Hepatocyte (in vitro differentiated cells): ENCODE measurements at regions not wholly inside any gene's neighbourhood (a gene's known extent, or its start where the extent isn't known, plus 50 kb on each side); places are given as distances from the start of the nearest gene placed in this dataset.

Source experiments
- DNase-seq: peaks from one replicate; pipeline ENCODE4 v3.0.0-alpha.2; 2016; ENCODE audit warnings: low spot score
- H2AFZ ChIP-seq: fragments of 200-600 bp; sonication (generic); 2 replicates; pipeline ENCODE4 v1.6.0; 2016; ENCODE audit warnings: antibody characterized with exemption, mild to moderate bottlenecking
- H3K27ac ChIP-seq: fragments of 200-600 bp; sonication (generic); 2 replicates; pipeline ENCODE4 v1.5.1; 2016; ENCODE audit warnings: mild to moderate bottlenecking
- H3K27me3 ChIP-seq: fragments of 200-600 bp; sonication (generic); 2 replicates; pipeline ENCODE4 v1.6.1; 2016
- H3K36me3 ChIP-seq: fragments of 200-600 bp; sonication (generic); replicated peaks from 2 replicates; pipeline ENCODE4 v1.5.1; 2016; ENCODE audit warnings: low read depth; ENCODE audit not compliant: insufficient read depth
- H3K4me1 ChIP-seq: fragments of 200-600 bp; sonication (generic); 2 replicates; pipeline ENCODE4 v1.5.1; 2016; ENCODE audit warnings: mild to moderate bottlenecking, moderate library complexity; ENCODE audit not compliant: insufficient read depth
- H3K4me2 ChIP-seq: fragments of 200-600 bp; sonication (generic); 2 replicates; pipeline ENCODE4 v1.6.0; 2016
- H3K4me3 ChIP-seq: fragments of 200-600 bp; sonication (generic); 2 replicates; pipeline ENCODE4 v1.5.1; 2016; ENCODE audit warnings: mild to moderate bottlenecking
- H3K79me2 ChIP-seq: fragments of 200-600 bp; sonication (generic); 2 replicates; pipeline ENCODE4 v1.6.0; 2017; ENCODE audit warnings: mild to moderate bottlenecking
- H3K9me2 ChIP-seq: fragments of 200-600 bp; sonication (generic); replicated peaks from 2 replicates; pipeline ENCODE4 v1.6.0; 2017; ENCODE audit warnings: mild to moderate bottlenecking; ENCODE audit not compliant: insufficient read depth
- H3K9me3 ChIP-seq: fragments of 200-600 bp; sonication (generic); 2 replicates; pipeline ENCODE4 v1.5.1; 2016; ENCODE audit warnings: low read depth, mild to moderate bottlenecking
- H4K20me1 ChIP-seq: fragments of 200-600 bp; sonication (generic); 2 replicates; pipeline ENCODE4 v1.6.0; 2016; ENCODE audit warnings: mild to moderate bottlenecking; ENCODE audit not compliant: insufficient read depth, poor library complexity, severe bottlenecking
- EZH2 ChIP-seq: fragments of 200-600 bp; sonication (generic); IDR thresholded peaks from 2 replicates; pipeline ENCODE4 v1.6.1; 2016; ENCODE audit warnings: antibody characterized with exemption, mild to moderate bottlenecking, borderline replicate concordance
- EZH2phosphoT487 ChIP-seq: fragments of 200-600 bp; sonication (generic); IDR thresholded peaks from one replicate; pipeline ENCODE4 v1.6.1; 2018; ENCODE audit warnings: antibody characterized with exemption, mild to moderate bottlenecking, low read depth, moderate library complexity; ENCODE audit not compliant: unreplicated experiment, severe bottlenecking
- WGBS: methylation state at CpG from one replicate; pipeline ENCODE4 v1.1.6; 2016; ENCODE audit warnings: low lambda C conversion rate; ENCODE audit errors: missing lambda C conversion rate; 5-methylcytosine and 5-hydroxymethylcytosine counted together
- TF ChIP-seq, protein P1 (sequence below): fragments of 200-600 bp; sonication (generic); IDR thresholded peaks from 2 replicates; pipeline ENCODE4 v1.5.1; 2016; ENCODE audit warnings: antibody characterized with exemption, mild to moderate bottlenecking; ENCODE audit not compliant: poor library complexity

DNA sequence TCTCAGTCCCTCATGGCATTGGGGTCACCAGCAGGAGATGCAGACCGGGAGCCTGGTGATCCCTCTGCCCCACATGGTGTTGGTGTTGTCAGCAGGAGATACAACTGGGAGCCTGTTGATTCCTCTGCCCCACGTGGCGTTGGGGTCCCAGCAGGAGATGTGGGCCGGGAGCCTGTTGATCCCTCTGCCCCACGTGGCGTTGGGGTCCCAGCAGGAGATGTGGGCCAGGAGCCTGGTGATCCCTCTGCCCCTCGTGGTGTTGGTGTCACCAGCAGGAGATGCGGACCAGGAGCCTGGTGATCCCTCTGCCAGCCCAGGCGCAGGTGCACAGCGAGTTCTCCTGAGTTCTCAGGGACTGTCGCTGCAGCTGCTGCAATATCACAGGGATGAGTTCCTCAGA lies 229.6 kb upstream of the C1orf174 start:
- H3K9me3 ChIP-seq, result no peaks in the 10 kb centered on the region
- no peak for TF ChIP-seq EZH2
- TF ChIP-seq, protein P1, sequence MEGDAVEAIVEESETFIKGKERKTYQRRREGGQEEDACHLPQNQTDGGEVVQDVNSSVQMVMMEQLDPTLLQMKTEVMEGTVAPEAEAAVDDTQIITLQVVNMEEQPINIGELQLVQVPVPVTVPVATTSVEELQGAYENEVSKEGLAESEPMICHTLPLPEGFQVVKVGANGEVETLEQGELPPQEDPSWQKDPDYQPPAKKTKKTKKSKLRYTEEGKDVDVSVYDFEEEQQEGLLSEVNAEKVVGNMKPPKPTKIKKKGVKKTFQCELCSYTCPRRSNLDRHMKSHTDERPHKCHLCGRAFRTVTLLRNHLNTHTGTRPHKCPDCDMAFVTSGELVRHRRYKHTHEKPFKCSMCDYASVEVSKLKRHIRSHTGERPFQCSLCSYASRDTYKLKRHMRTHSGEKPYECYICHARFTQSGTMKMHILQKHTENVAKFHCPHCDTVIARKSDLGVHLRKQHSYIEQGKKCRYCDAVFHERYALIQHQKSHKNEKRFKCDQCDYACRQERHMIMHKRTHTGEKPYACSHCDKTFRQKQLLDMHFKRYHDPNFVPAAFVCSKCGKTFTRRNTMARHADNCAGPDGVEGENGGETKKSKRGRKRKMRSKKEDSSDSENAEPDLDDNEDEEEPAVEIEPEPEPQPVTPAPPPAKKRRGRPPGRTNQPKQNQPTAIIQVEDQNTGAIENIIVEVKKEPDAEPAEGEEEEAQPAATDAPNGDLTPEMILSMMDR, result no peak
- no peak for TF ChIP-seq EZH2phosphoT487
- H3K4me2 ChIP-seq, result no peak overlapping the region
- no peak overlapping the region for H3K27ac ChIP-seq
- no peaks in the 10 kb centered on the region for H3K4me1 ChIP-seq
- no peak overlapping the region for H3K4me3 ChIP-seq
- no peaks in the 10 kb centered on the region for H3K9me2 ChIP-seq
- no peak overlapping the region for H2AFZ ChIP-seq
- DNase-seq, result no peak
- no peaks in the 10 kb centered on the region for H3K79me2 ChIP-seq
- WGBS, result 80% methylated on average over 11 of the region's 11 CpGs
- no peaks in the 10 kb centered on the region for H4K20me1 ChIP-seq
- no peaks in the 10 kb centered on the region for H3K27me3 ChIP-seq
- no peaks in the 10 kb centered on the region for H3K36me3 ChIP-seq

DNA sequence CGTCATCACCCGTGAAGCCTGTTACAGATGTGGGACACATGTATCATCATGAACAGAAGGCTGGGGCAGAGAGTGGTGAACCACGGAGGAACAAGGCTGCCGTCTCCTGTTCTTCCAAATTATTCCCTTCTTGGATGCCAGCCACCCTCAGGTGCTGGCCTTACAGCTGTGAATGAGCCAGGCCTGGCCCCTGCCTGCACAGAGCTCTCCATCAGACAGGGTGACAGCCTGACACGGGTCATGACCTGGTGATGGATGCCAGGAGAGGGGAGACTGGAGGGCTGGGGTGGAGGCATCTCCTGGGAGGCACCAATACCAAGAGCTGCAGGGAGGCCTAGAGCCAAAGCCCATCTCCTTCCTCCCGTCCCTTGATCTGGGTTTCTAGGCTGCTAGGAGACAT lies 230.0 kb upstream of the C1orf174 start:
- Histone ChIP-seq H3K9me2 (no peaks in the 10 kb centered on the region), H3K27ac (no peak overlapping the region), H3K36me3 (no peaks in the 10 kb centered on the region), H3K79me2 (no peaks in the 10 kb centered on the region), H3K4me3 (no peak overlapping the region), H3K4me2 (no peak overlapping the region), H4K20me1 (no peaks in the 10 kb centered on the region), H3K9me3 (no peaks in the 10 kb centered on the region), H2AFZ (no peak overlapping the region), H3K27me3 (no peaks in the 10 kb centered on the region), H3K4me1 (no peaks in the 10 kb centered on the region)
- no peak for DNase-seq
- no peak for TF ChIP-seq EZH2
- no peak for TF ChIP-seq EZH2phosphoT487
- TF ChIP-seq, protein P1, result no peak
- 97% methylated on average over 6 of the region's 6 CpGs for WGBS

DNA sequence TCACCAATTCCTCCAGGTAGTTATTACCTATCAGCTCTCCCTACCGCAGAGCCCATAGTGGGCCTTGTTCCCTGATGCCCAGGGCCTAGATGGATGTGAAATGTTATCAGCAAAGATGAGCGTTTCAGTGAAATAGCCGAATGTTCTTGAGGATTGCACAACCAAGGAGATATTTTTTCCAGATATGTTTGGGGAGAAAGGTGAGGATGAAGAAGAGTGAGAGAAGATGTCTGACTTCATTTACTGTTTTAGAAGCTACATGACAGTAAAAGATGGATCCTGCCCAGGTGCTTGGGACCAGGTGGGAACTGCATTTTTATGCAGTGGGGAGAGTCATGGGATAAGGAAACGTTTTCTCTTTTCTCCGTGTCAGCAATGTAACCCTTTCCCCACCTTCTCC lies 231.7 kb upstream of the C1orf174 start:
- Histone ChIP-seq H2AFZ (no peak overlapping the region), H3K36me3 (no peaks in the 10 kb centered on the region), H4K20me1 (no peaks in the 10 kb centered on the region), H3K4me2 (no peak overlapping the region), H3K4me1 (no peaks in the 10 kb centered on the region), H3K4me3 (no peak overlapping the region), H3K9me2 (no peaks in the 10 kb centered on the region), H3K27ac (no peak overlapping the region), H3K27me3 (no peaks in the 10 kb centered on the region), H3K79me2 (no peaks in the 10 kb centered on the region), H3K9me3 (no peaks in the 10 kb centered on the region)
- TF ChIP-seq, protein P1, result no peak
- no peak for DNase-seq
- 72% methylated on average over 5 of the region's 5 CpGs for WGBS
